Skeletal muscle tissue (tissue), 3 donors: ENCODE measurements at regions not wholly inside any gene's neighbourhood (a gene's known extent, or its start where the extent isn't known, plus 50 kb on each side); places are given as distances from the start of the nearest gene placed in this dataset.

Experiments used
- H3K27ac ChIP-seq: one replicate; pipeline ENCODE4 v1.7.0; 2013; ENCODE audit warnings: mild to moderate bottlenecking, low read depth, low read length, inconsistent platforms
- H3K27me3 ChIP-seq, 3 donors: one replicate each; pipeline ENCODE4 v1.7.0; 2013; ENCODE audit warnings: low read length in 3 of 3; ENCODE audit not compliant: control insufficient read depth in 3 of 3, insufficient read depth in 3 of 3
- H3K36me3 ChIP-seq, 3 donors: one replicate each; pipeline ENCODE4 v1.7.0; 2013; ENCODE audit warnings: low read length in 3 of 3; ENCODE audit not compliant: control insufficient read depth in 3 of 3, insufficient read depth in 3 of 3
- H3K4me1 ChIP-seq, 3 donors: one replicate each; pipeline ENCODE4 v1.7.0; 2013; ENCODE audit warnings: low read length in 3 of 3, mild to moderate bottlenecking in 3 of 3; ENCODE audit not compliant: control insufficient read depth in 3 of 3, insufficient read depth in 3 of 3
- H3K4me3 ChIP-seq, 3 donors: one replicate each; pipeline ENCODE4 v1.7.0; 2013; ENCODE audit warnings: low read length in 3 of 3
- H3K9ac ChIP-seq, 3 donors: one replicate each; pipeline ENCODE4 v1.7.0; 2013; ENCODE audit warnings: low read length in 3 of 3, mild to moderate bottlenecking in 3 of 3, moderate library complexity in 2 of 3, low read depth in 1 of 3
- H3K9me3 ChIP-seq, 3 donors: one replicate each; pipeline ENCODE4 v1.7.0; 2013; ENCODE audit warnings: low read length in 3 of 3; ENCODE audit not compliant: control insufficient read depth in 3 of 3
- donor health status: Osteomylitis.

- Histone ChIP-seq H3K27ac (no peak overlapping the region), H3K9ac (no peak overlapping the region), H3K4me3 (no peak overlapping the region), H3K9me3 (peaks cover 0 to under 1% (median 0%) of the 10 kb centered on the region in 3 donors), H3K4me1 (no peaks in the 10 kb centered on the region), H3K36me3 (no peaks in the 10 kb centered on the region), H3K27me3 (peaks cover 0 to 3% (median 0%) of the 10 kb centered on the region in 3 donors)
Observed at GRCh38 chr20:57769756-57770155, 59.9 kb upstream of the PMEPA1 start.

GRCh38 chr20:57768519-57768918 is 58.7 kb upstream of the PMEPA1 start:
- no peak overlapping the region for H3K4me3 ChIP-seq
- no peak overlapping the region for H3K9ac ChIP-seq
- no peaks in the 10 kb centered on the region for H3K36me3 ChIP-seq
- no peak overlapping the region for H3K27ac ChIP-seq
- H3K4me1 ChIP-seq = no peaks in the 10 kb centered on the region
- peaks cover 0 to 4% (median 0%) of the 10 kb centered on the region in 3 donors for H3K9me3 ChIP-seq
- H3K27me3 ChIP-seq = peaks cover 0 to 3% (median 0%) of the 10 kb centered on the region in 3 donors

GRCh38 chr20:57767441-57767840 is 57.6 kb upstream of the PMEPA1 start:
- Histone ChIP-seq H3K36me3 (no peaks in the 10 kb centered on the region), H3K9me3 (peaks cover 0 to 4% (median 0%) of the 10 kb centered on the region in 3 donors), H3K4me3 (no peak overlapping the region), H3K27ac (no peak overlapping the region), H3K9ac (no peak overlapping the region), H3K4me1 (no peaks in the 10 kb centered on the region), H3K27me3 (peaks cover 0 to 2% (median 0%) of the 10 kb centered on the region in 3 donors)

- Histone ChIP-seq H3K27ac (no peak overlapping the region), H3K9me3 (peaks cover 0 to 4% (median 0%) of the 10 kb centered on the region in 3 donors), H3K27me3 (peaks cover 0 to 2% (median 0%) of the 10 kb centered on the region in 3 donors), H3K4me3 (no peak overlapping the region), H3K4me1 (no peaks in the 10 kb centered on the region), H3K36me3 (no peaks in the 10 kb centered on the region), H3K9ac (no peak overlapping the region)
Observed at GRCh38 chr20:57763235-57763595, 53.4 kb upstream of the PMEPA1 start.

- Histone ChIP-seq H3K9ac (no peak overlapping the region), H3K4me3 (no peak overlapping the region), H3K9me3 (peaks cover 0 to 4% (median 0%) of the 10 kb centered on the region in 3 donors), H3K27me3 (peaks cover 0 to 2% (median 0%) of the 10 kb centered on the region in 3 donors), H3K4me1 (no peaks in the 10 kb centered on the region), H3K36me3 (no peaks in the 10 kb centered on the region), H3K27ac (no peak overlapping the region)
Observed at GRCh38 chr20:57762531-57763234, 52.9 kb upstream of the PMEPA1 start.

GRCh38 chr20:57761413-57761734 is 51.6 kb upstream of the PMEPA1 start:
- Histone ChIP-seq H3K9ac (no peak overlapping the region), H3K4me1 (no peaks in the 10 kb centered on the region), H3K4me3 (no peak overlapping the region), H3K27ac (no peak overlapping the region), H3K36me3 (no peaks in the 10 kb centered on the region), H3K27me3 (peaks cover 0 to 2% (median 0%) of the 10 kb centered on the region in 3 donors), H3K9me3 (peaks cover 0 to 4% (median 0%) of the 10 kb centered on the region in 3 donors)

- Histone ChIP-seq H3K9ac (no peak overlapping the region), H3K4me3 (no peak overlapping the region), H3K27ac (no peak overlapping the region), H3K27me3 (peaks cover 0 to 2% (median 0%) of the 10 kb centered on the region in 3 donors), H3K9me3 (peaks cover 0 to 4% (median 0%) of the 10 kb centered on the region in 3 donors), H3K4me1 (no peaks in the 10 kb centered on the region), H3K36me3 (no peaks in the 10 kb centered on the region)
Observed at GRCh38 chr20:57760698-57761412, 51.0 kb upstream of the PMEPA1 start.

GRCh38 chr20:57759724-57760123 is 49.9 kb upstream of the PMEPA1 start:
- Histone ChIP-seq H3K27me3 (peaks cover 0 to 4% (median 0%) of the 10 kb centered on the region in 3 donors), H3K9ac (no peak overlapping the region), H3K36me3 (no peaks in the 10 kb centered on the region), H3K27ac (no peak overlapping the region), H3K4me1 (no peaks in the 10 kb centered on the region), H3K9me3 (peaks cover 0 to 4% (median 0%) of the 10 kb centered on the region in 3 donors), H3K4me3 (no peak overlapping the region)
